ENCODE measurements at regions not wholly inside any gene's neighbourhood (a gene's known extent, or its start where the extent isn't known, plus 50 kb on each side); places are given as distances from the start of the nearest gene placed in this dataset.

DNA sequence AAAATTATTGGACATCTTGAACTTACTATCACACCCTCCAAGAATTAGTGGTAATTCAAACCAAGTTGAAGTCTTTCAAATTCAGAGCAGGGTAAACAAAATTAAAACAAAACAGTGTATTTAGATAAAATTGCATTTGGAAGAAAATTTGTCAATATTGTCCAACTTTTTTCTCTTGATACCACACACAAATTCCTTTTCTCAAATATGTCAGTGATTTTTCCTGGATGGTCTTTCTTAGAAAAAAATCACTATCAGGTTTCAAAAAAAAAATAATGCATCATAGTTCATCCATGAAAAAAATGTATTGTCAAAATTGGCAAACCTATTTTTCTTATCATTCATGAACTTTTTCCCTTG is 667.1 kb downstream of the TENT5A start:
- no peaks in the 10 kb centered on the region for H3K36me3 ChIP-seq (ENCODE audit: low read depth)
- no peak for TF ChIP-seq CTCF (IDR thresholded peaks at IDR 0.05; ENCODE audit: poor library complexity, severe bottlenecking)
- H3K4me1 ChIP-seq (ENCODE audit: insufficient read depth, poor library complexity, severe bottlenecking) = no peaks in the 10 kb centered on the region
- DNase-seq (ENCODE audit: low spot score) (no peak), ATAC-seq (ENCODE audit: low read depth) (no peak)
- no peak overlapping the region for H3K4me3 ChIP-seq (ENCODE audit: severe bottlenecking)
- no peaks in the 10 kb centered on the region for H3K27me3 ChIP-seq (ENCODE audit: insufficient read depth, poor library complexity, severe bottlenecking)
- no peak overlapping the region for H3K27ac ChIP-seq (ENCODE audit: poor library complexity, severe bottlenecking)
- no peaks in the 10 kb centered on the region for H3K9me3 ChIP-seq (ENCODE audit: severe bottlenecking)

DNA sequence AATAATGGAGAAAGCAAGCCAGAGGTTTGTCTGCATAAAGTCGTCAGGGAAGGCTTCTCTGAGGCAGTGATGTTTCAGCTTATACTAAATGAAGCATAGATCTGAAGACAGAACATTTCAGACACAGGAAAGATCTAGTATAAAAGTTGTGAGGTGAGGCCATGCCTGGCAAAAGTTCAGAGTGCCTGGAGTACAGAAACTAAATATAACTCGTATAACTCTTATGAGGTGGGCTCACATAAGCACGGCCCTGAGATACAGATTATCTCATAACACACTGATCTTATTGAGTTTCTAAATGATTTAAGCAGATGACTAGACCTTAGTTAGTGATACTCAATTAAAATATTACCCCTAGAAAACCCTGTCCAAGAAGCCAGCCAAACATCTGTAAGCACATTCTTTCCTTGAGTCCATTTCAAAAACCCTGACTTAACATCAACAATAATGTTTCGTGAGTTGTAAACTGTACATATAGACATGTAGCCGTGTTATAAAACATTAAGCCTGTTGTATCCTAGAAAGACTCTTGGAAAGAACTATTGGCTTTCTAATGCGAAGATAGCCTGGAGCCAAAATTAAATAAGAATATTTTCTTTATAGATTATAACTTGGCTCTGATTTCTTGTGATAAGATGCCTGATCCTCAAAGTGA is 667.6 kb downstream of the TENT5A start:
- no peak for TF ChIP-seq CTCF (IDR thresholded peaks at IDR 0.05; ENCODE audit: poor library complexity, severe bottlenecking)
- Histone ChIP-seq H3K4me3 (ENCODE audit: severe bottlenecking) (no peak overlapping the region), H3K27ac (ENCODE audit: poor library complexity, severe bottlenecking) (no peak overlapping the region), H3K9me3 (ENCODE audit: severe bottlenecking) (no peaks in the 10 kb centered on the region), H3K27me3 (ENCODE audit: insufficient read depth, poor library complexity, severe bottlenecking) (no peaks in the 10 kb centered on the region), H3K4me1 (ENCODE audit: insufficient read depth, poor library complexity, severe bottlenecking) (no peaks in the 10 kb centered on the region), H3K36me3 (ENCODE audit: low read depth) (no peaks in the 10 kb centered on the region)
- no peak for DNase-seq (ENCODE audit: low spot score)
- no peak for ATAC-seq (ENCODE audit: low read depth)

DNA sequence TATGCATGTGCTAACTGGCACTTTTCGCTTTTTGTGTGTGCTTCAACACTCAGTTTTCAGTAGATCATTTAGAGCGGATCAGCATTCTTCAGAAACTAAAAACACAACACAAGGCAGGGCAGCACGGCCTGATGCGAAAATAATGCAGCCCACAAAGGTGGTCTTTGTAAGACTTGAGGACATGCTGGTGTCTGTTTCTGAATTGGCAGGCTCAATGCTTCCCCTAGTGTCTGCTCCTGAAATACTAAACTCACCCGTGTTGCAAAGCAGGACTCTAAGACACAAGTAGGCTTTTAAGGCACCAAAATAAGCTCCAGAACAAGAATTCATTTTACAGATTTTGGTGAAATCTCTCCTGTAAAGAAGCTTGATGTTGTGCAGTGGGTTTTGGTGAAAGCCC is 676.5 kb downstream of the TENT5A start:
- H3K27ac ChIP-seq (ENCODE audit: poor library complexity, severe bottlenecking) = no peak overlapping the region
- peak; percentile 46 for TF ChIP-seq CTCF (IDR thresholded peaks at IDR 0.05; ENCODE audit: poor library complexity, severe bottlenecking)
- DNase-seq (ENCODE audit: low spot score) (no peak), ATAC-seq (ENCODE audit: low read depth) (no peak)
- no peaks in the 10 kb centered on the region for H3K36me3 ChIP-seq (ENCODE audit: low read depth)
- H3K27me3 ChIP-seq (ENCODE audit: insufficient read depth, poor library complexity, severe bottlenecking) = peaks cover 10% of the 10 kb centered on the region
- no peaks in the 10 kb centered on the region for H3K9me3 ChIP-seq (ENCODE audit: severe bottlenecking)
- H3K4me1 ChIP-seq (ENCODE audit: insufficient read depth, poor library complexity, severe bottlenecking) = no peaks in the 10 kb centered on the region
- H3K4me3 ChIP-seq (ENCODE audit: severe bottlenecking) = no peak overlapping the region

GRCh38 chr6:81073318-81073717 is 679.2 kb downstream of the TENT5A start:
- Histone ChIP-seq H3K9me3 (ENCODE audit: severe bottlenecking) (no peaks in the 10 kb centered on the region), H3K4me1 (ENCODE audit: insufficient read depth, poor library complexity, severe bottlenecking) (no peaks in the 10 kb centered on the region), H3K27ac (ENCODE audit: poor library complexity, severe bottlenecking) (no peak overlapping the region), H3K27me3 (ENCODE audit: insufficient read depth, poor library complexity, severe bottlenecking) (peaks cover 10% of the 10 kb centered on the region), H3K36me3 (ENCODE audit: low read depth) (no peaks in the 10 kb centered on the region), H3K4me3 (ENCODE audit: severe bottlenecking) (no peak overlapping the region)
- no peak for TF ChIP-seq CTCF (IDR thresholded peaks at IDR 0.05; ENCODE audit: poor library complexity, severe bottlenecking)
- ATAC-seq (ENCODE audit: low read depth) = no peak
- DNase-seq (ENCODE audit: low spot score) = no peak

- H3K27ac ChIP-seq (ENCODE audit: poor library complexity, severe bottlenecking) = no peak overlapping the region
- no peaks in the 10 kb centered on the region for H3K4me1 ChIP-seq (ENCODE audit: insufficient read depth, poor library complexity, severe bottlenecking)
- H3K9me3 ChIP-seq (ENCODE audit: severe bottlenecking) = no peaks in the 10 kb centered on the region
- H3K4me3 ChIP-seq (ENCODE audit: severe bottlenecking) = no peak overlapping the region
- ATAC-seq (ENCODE audit: low read depth) = no peak
- no peak for TF ChIP-seq CTCF (IDR thresholded peaks at IDR 0.05; ENCODE audit: poor library complexity, severe bottlenecking)
- H3K36me3 ChIP-seq (ENCODE audit: low read depth) = no peaks in the 10 kb centered on the region
- peaks cover 10% of the 10 kb centered on the region for H3K27me3 ChIP-seq (ENCODE audit: insufficient read depth, poor library complexity, severe bottlenecking)
- DNase-seq (ENCODE audit: low spot score) = no peak
Measured at GRCh38 chr6:81071121-81071520, 681.4 kb downstream of the TENT5A start.
